Stimulated activated CD4-positive, alpha-beta T cell treated with anti-CD3 and anti-CD28 coated beads, Interleukin-1b, Interleukin-23, amount 100 ng/mL, for 48 hours (primary cell): ENCODE measurements at regions not wholly inside any gene's neighbourhood (a gene's known extent, or its start where the extent isn't known, plus 50 kb on each side); places are given as distances from the start of the nearest gene placed in this dataset.
"Not testable (repeated sequence)": the region's sequence is repeated elsewhere in the genome, so short reads cannot be mapped to it uniquely, and the experiment has no call there.

ENCODE experiments used
- DNase-seq: peaks from one replicate; pipeline ENCODE4 v3.0.0-alpha.2; 2020

- no peak for DNase-seq
Measured at GRCh38 chrX:13179100-13179499, 134.7 kb upstream of the FAM9C start.

GRCh38 chrX:13177921-13178566 is 133.6 kb upstream of the FAM9C start:
- DNase-seq: no peak

GRCh38 chrX:13175056-13175455 is 130.6 kb upstream of the FAM9C start:
- DNase-seq: no peak

GRCh38 chrX:13170966-13171558 is 126.6 kb upstream of the FAM9C start:
- DNase-seq: no peak

GRCh38 chrX:13169684-13170083 is 125.3 kb upstream of the FAM9C start:
- no peak for DNase-seq

GRCh38 chrX:13168269-13168668 is 123.8 kb upstream of the FAM9C start:
- DNase-seq: no peak

- DNase-seq: peak; percentile 12
Measured at GRCh38 chrX:13167481-13168231, 123.2 kb upstream of the FAM9C start.

GRCh38 chrX:13165266-13166189 is 121.1 kb upstream of the FAM9C start:
- DNase-seq: no peak

GRCh38 chrX:13164611-13165010 is 120.2 kb upstream of the FAM9C start:
- DNase-seq: no peak

GRCh38 chrX:13162772-13163410 is 118.5 kb upstream of the FAM9C start:
- no peak for DNase-seq

GRCh38 chrX:13159886-13160285 is 115.5 kb upstream of the FAM9C start:
- DNase-seq: no peak

GRCh38 chrX:13158911-13159310 is 114.5 kb upstream of the FAM9C start:
- DNase-seq: no peak

- not testable (repeated sequence) for DNase-seq
Measured at GRCh38 chrX:13155550-13155949, 111.1 kb upstream of the FAM9C start.

- no peak for DNase-seq
Measured at GRCh38 chrX:13153796-13154195, 109.4 kb upstream of the FAM9C start.

GRCh38 chrX:13152518-13153185 is 108.2 kb upstream of the FAM9C start:
- no peak for DNase-seq

- DNase-seq: peak; percentile 4
Measured at GRCh38 chrX:13151828-13152517, 107.6 kb upstream of the FAM9C start.

- DNase-seq: no peak
Measured at GRCh38 chrX:13149702-13150350, 105.4 kb upstream of the FAM9C start.

GRCh38 chrX:13147733-13148132 is 103.3 kb upstream of the FAM9C start:
- DNase-seq: no peak

GRCh38 chrX:13147147-13147546 is 102.7 kb upstream of the FAM9C start:
- DNase-seq: no peak

- no peak for DNase-seq
Measured at GRCh38 chrX:13144927-13145655, 100.7 kb upstream of the FAM9C start.
